GM19372 (cell line): ENCODE measurements at regions not wholly inside any gene's neighbourhood (a gene's known extent, or its start where the extent isn't known, plus 50 kb on each side); places are given as distances from the start of the nearest gene placed in this dataset.
"Not testable (repeated sequence)": the region's sequence is repeated elsewhere in the genome, so short reads cannot be mapped to it uniquely, and the experiment has no call there.

ENCODE experiments used
- ATAC-seq: cut with Tn5 transposase; IDR thresholded peaks from one replicate; pipeline ENCODE4 v1.9.1; 2021; ENCODE audit warnings: mild to moderate bottlenecking, low read depth, moderate library complexity; ENCODE audit not compliant: unreplicated experiment

DNA sequence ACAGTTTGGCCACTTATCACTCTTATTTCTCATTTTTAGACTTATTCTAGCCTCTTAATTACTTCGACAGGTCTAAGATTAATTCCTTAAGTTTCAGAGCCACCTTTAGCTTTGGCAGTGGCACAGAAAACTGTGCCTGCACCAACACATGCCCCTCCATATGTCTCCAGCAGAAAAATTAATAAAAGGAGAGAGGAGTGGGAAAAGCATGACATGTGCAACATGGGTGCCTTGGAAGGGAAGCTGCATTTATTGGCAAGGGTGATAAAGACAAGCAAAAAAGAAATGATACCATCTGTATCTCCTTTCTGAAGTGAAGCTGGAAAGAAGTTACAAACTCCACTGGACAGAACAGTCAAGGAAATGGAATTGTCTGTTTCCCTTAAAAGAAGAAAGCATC, 121.7 kb upstream of the CFAP20DC start:
- ATAC-seq, result no peak

DNA sequence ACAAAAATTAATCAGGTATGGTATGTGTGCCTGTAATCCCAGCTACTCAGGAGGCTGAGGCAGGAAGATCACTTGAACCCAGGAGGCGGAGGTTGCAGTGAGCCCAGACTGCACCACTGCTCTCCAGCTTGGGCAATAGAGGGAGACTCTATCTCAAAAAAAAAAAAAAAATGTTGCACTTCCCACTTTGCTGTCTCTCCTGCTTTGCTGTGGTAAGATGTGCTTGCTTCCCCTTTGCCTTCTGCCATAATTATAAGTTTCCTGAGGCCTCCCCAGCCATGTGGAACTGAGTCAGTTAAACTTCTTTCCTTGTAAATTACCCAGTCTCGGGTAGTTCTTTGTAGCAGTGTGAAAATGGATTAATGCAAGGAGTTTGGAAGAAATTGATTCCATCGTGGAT, 120.3 kb upstream of the CFAP20DC start:
- ATAC-seq, result not testable (repeated sequence)

DNA sequence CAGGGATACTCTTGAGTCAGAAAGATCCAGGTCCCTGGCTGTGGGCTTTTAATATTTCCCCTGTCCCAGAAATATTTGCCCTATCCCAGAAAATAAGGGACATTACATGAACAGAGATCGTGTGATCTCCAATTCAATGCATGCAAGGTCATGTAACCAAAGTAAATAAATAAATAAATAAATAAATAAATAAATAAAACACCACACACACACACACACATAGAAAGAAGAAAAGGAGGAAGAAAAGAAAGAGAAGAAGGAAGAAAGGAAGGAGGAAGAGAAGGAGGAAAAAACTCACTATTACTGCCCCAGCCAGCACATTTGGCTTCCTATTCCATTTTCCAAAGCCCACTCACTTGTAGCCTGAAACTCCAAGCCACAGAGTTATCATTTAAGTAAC, 117.9 kb upstream of the CFAP20DC start:
- ATAC-seq, result no peak

DNA sequence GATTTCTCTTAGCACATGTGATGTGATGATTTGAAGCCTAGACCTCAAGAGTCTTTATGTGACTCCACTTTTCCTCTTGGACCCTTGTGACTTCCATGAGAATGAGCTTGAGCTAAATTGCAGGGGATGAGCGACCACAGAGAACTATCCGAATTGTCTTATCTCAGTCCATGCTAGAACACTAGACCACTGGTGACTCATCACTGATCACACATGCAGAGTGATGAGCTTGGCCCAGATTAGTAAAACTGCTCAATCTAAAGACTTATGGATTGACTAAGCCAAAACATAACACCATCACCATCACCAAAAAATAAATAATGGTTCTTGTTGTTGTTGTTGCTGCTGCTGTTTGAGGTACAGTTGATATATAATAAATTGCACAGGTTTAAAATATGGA, 114.1 kb upstream of the CFAP20DC start:
- ATAC-seq, result no peak

DNA sequence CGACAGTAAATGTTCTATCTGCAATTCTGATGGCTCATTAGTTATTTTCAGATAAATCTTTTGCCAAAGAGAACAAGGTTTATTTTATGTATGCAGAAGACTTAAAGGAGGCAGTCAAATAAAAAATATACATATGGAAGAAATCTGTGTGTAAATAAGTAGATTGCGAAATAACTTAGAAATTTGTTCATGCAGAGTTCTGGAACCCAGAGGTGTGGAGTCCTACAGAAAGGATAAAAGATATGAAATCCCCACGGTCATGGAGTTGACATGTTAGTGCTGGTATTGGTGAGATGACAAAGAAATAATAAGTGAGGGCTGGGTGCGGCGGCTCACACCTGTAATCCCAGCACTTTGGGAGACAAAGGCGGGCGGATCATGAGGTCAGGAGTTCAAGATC, 111.2 kb upstream of the CFAP20DC start:
- ATAC-seq, result no peak

DNA sequence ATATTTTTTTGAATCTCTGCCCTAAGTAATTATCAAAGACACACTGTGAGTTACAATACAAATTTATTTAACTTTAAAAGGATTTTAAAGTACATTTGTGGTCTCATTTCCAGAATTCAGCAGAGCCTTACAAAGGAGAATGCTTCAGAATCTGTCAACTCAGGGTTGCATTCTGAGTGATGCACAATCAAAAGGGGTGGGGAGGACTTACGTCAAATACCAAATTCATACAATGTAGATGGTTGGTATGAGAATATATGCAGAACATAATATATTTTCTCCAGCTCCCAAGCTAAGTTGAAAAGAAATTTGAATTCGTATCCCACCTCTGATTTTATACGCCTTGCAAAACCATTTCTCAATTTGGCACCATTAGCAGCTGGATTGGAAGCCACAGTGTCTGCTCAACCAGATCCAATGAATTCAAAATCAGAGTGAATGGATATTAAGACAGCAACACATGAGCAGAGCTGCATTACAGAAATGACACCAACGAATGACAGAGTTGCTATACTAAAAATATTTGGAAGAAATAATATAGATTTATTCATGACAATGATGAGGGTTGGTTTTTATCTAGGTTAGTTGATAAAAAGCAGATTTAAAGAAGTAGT, 110.4 kb upstream of the CFAP20DC start:
- no peak for ATAC-seq

DNA sequence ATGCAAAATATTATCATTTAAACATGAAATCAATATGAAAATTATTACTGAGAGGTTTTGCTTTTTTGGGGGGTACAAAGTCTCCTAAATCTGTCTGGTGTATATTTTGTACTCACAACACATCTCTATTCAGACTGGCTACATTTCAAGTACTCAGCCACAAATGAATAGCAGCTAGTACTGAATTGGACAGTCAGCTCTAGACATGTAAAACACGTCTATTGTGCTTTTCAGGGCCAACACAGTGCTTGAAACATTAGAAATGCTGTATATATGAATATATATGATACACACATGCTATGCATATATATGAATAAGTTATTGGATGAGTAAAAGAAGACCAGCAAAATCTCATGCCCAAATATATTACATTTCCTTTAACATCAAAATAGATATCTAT, 103.8 kb upstream of the CFAP20DC start:
- no peak for ATAC-seq

DNA sequence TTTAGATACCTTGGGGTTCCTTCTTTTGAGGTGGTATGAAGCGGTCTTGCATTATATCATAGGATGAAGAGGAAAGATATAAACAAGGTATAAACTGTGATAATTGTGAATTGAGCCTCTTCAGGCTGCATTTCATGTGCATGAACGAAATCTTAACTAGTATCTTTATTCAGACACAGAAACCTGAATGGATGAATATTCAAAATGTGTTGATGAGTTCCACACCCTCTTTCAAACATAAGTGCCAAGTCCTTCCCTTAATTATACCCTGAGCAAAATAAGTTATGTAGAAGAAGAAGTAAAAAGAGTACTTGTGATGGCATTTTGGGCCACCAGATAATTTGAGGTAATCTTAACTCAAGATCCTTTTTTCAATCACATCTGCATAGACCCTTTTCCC, 103.1 kb upstream of the CFAP20DC start:
- ATAC-seq, result no peak

DNA sequence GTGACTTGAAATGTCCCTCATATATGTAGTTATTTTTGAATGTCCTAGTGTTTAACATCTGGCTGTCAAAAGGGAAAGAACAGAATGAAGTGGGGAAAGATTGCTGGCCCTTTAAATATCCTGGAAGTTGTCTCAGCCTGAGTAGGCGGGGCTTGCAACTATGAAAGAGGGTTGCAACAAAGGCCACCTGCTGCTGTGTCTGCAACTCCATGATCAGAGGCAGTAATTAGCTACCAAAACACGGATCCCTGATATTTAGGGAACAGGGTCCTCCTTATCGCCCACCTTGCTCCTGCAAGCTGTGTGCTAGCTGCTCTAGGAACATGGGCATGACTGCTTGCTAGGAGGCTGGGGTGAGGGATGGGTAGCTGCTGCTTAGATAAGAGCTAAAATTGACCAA, 100.2 kb upstream of the CFAP20DC start:
- ATAC-seq, result no peak

DNA sequence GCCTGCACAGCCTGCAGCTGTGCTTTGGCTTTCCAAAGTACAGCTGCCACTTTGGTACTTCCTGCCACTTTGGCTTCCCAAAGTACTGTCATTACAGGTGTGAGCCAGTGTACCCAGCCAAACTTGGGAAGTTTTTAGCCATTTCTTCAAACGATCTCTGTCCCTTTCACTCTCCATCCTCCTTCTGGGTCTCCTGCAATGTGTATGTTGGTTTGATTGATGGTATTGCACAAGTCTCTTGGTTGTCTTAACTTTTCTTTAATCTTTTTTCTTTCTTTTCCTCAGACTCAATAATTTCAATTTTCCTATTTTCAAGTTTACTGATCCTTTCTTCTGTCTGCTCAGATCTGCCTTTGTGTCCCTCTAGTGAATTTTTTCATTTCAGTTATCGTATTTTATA, 99.3 kb upstream of the CFAP20DC start:
- no peak for ATAC-seq

DNA sequence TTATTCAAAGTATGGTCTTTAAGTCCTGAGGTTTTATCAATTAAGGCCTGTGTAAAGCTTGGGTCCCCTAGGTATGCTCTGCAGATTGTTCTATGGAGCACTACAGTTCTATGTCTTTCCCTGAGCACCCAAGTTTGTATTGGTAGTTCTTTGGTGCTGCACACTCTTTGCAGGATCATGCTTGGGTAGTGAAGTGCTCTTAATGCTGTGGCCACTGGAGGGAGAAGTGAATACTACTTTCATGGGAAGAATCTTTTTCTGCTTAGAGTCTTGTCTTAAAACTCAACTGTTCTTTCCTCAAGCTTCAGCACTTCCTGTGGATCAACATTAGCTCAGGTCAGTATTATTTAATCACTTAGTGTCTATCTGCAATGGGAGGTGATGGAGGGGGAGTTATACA, 93.6 kb upstream of the CFAP20DC start:
- no peak for ATAC-seq

DNA sequence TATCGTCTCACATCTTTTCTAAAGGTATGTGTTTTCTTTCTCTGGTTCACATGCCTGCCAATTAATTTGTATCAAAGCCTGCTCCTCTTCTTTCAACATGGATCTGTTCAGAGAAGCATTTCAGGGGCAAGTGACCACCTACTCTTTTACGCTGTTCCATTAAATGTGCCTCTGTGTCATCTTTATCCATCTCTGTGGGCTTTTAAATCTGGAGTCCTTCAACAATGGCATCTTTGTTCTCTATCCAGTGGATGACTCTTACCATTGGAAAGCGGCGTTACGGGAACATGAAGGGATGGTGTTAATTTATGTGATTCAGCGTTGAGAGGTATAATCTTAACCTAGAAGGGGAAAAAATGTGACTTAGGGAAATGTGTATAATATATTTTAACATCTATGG, 92.7 kb upstream of the CFAP20DC start:
- no peak for ATAC-seq

DNA sequence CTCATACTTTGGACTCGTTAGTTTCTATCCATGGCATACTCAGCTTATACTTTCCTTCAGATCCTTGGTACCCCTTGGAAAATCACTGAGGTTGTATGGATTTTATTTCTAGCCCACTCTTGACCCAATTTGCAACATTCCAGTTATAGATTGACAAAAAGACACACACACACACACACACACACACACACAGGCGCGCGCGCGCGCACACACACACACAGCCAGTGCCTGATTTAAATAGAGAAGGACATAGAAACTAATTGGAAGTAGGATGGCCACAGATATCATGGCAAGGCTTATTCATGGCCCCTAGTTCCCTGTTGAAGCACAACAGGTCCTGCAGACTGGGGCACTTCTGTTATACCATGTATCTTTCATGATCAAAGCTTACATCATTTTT, 89.1 kb upstream of the CFAP20DC start:
- ATAC-seq, result no peak

DNA sequence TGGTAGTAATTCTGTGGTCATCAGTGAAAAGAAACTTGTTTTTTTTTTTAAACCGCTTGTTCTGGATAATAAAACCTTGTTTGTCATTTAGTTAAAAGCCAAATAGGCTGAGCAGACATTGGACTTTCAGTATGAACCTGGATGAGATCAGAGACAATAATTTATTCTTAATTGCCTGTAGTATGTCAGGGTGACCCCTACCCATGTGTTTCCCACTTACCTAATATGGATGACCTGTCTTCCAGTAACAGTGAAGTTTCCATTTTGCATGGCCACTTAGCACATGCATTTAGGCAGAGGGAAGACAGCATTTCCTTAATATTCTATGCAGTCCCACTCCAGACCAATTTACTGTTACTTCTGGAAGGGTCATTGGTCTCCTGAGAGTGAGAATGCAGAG, 87.6 kb upstream of the CFAP20DC start:
- no peak for ATAC-seq

DNA sequence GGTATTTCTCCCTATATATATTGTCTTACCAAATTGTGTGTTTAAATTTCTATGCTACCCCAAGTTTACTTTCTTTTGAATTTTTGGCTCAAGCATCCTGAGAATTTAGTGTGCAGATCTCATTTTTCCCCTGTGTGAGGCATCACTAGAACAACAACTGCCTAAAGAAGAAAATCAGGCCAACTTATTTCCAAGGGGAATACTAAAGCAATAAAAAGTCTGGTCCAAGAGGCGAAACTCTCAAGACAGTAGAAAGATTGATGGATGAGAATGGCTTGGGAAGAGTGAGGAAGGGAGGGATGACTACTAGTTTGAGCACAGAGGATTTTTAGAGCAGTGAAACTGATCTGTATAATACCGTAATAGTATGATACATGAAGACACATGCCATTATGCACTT, 86.3 kb upstream of the CFAP20DC start:
- no peak for ATAC-seq

DNA sequence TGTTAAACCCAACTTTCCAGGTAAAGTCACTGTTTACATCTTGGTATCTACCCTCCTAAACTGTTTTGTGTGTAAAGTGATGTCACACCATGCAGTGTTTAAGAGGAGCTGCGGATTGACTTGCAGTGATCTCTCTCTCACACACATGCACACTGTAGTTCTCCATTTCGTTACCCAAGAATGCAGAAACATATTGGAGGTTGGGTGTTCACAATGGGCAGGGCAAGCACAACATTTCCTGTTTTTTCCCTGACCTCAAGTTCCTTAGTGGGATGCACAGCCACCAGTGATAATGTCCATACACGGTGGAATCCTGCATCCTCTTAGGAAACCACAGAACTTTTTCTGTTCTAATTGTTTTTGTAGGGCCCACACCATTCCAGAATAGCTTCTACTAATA, 85.3 kb upstream of the CFAP20DC start:
- ATAC-seq, result no peak

DNA sequence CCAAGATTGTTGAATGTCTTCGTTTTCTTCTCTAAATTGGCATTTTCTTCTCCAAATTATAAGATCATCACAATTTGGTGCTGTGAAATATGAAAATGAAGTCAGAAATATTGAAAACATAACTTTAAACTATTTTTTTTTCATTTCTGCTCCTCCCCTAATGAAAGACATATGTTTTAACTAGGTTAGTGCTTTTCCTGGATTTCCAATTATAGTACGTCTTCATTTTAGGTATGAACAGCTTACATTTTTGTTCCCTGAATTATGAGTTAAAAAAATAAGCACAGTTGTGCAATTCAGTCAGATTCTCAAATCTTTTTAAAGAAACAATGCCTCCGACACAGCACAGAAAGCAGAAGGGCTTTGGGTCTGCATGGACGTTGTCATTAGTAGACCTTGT, 83.5 kb upstream of the CFAP20DC start:
- no peak for ATAC-seq

DNA sequence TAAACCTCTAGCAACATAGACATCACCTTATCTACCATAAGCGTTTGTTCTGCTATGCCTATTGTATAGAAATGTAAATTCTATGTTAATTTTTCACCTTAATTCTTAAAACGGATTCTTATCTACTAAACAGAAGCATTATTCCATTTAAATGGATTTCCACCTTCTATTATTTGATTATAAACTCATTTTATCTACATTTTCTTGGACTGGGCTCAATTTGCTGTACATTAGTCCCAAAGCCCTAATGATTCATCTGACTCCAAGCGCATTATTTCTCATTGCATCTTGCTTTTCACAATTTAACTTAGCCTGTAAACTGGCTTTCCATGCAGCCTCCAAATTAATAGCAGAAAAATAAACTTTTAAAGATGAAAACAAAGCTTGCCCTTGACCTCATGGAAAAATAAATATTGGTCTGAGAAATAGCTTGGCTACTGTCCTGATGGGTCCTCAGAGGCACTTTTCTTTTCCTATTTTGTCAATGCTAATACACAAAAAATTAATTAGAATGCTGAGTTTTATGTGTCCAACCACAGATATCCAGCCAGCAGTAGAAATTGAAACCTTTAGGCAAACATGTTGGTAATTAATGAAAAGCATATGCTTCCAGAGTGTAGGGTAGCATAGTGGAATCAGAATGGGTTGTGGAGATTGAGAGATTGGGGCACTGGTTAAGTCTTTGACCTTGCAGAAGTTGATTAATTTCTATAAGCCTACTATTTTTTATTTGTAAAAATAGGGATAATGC, 81.4 kb upstream of the CFAP20DC start:
- no peak for ATAC-seq

DNA sequence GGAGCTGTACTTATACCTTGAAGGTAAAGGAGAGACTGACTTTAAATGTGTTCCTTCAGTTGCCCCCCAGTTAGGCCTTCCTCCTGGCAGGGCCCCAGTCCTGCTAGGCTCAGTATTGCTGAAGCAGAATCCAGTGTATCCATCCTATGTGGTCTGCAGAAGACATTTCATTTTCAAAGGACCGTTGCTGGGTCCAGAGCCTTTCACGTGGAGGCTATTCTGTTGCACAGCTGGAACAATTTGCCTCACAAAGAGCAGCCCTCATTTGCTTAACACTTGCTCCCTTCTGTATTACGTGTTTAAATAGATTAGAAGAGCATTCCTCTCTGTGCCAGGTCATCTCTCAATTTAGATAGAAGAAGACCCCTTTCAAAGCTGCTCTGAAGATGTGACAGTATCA, 78.9 kb upstream of the CFAP20DC start:
- ATAC-seq, result no peak

DNA sequence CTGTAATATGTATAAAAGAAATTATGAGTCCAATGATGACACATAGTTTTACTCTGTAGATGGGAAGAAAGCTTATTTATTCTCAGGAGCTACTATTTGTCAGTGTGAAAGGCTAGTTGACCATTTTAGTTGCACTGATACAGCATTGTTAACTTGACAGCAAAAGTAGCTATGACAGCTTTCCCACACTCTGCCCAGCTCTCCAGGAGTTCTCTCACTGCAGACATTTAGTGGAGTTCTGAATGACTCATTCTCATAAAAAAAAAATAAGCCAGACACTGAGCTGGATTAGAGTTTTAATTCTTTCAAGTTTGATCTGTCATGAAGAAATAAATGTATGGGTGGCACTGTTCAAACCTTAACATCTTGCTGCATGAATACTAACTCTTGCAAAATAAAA, 77.2 kb upstream of the CFAP20DC start:
- ATAC-seq, result no peak

DNA sequence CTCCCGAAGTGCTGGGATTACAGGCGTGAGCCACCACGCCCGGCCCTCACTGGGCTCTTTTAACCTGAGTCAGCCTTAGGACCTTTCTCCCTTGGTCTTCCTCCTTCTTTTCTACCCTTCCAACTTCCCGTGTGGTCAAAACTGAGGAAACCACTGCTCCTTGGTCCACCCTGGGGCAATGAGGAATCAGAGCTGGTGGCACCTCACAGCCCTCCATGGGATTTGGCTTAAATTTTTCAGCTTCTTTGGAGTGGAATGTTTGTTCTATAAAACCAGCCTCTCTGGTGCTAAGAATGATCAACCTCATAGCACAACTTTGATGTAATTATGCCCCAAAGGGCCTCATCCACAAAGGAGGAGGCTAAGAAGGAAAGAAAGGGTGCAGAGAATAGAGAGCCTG, 76.6 kb upstream of the CFAP20DC start:
- ATAC-seq, result no peak

DNA sequence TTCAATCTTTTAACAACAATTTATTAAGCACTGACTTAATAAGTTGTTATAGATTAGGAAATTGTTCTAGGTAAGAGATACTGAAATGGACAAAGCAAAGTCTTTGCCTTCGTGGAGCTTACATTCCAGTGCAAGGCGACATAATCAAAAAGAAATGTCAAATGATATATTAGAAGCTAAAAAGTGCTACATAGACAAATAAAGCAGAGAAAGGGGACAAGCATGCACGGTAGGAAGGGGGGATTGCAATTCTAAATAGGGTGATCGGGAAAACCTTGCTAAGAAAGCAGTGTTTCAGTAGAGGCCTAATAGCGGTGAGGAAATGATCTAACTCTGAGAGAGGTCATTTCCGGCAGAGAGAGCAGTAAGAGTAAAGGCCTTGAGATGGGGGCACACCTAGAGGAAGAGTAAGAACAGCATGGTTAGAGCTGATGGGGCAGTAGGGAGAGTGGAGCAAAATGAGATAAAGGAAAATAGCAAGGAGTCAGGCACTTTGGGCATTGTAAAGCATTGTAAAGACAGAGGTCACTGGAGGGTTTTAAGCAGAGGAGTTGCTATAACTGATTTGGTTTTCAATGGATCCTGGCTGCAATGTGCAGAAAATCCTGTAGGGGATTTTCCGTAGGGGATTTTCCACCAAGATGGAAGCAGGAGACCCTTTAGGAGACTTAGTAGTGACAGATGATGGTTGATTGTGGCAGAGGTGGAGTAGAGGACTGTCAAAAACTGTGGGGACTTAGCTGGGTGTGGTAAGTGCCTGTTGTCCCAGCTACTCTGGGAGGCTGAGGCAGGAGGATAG, 71.7 kb upstream of the CFAP20DC start:
- ATAC-seq, result no peak
